ENCODE measurements at regions not wholly inside any gene's neighbourhood (a gene's known extent, or its start where the extent isn't known, plus 50 kb on each side); places are given as distances from the start of the nearest gene placed in this dataset.

- no peak overlapping the region for H3K27ac ChIP-seq
- TF ChIP-seq CTCF (IDR thresholded peaks at IDR 0.05) (no peak), ZFX (IDR thresholded peaks at IDR 0.05; ENCODE audit: borderline replicate concordance) (no peak)
These were observed 137.4 kb upstream of the POU1F1 start for GRCh38 chr3:87413814-87414213.

- no peak for TF ChIP-seq CTCF (IDR thresholded peaks at IDR 0.05)
- TF ChIP-seq ZFX (IDR thresholded peaks at IDR 0.05; ENCODE audit: borderline replicate concordance), result no peak
- no peak overlapping the region for H3K27ac ChIP-seq
These were observed 133.7 kb upstream of the POU1F1 start for GRCh38 chr3:87410110-87410509.

GRCh38 chr3:87398168-87398801 is 121.9 kb upstream of the POU1F1 start:
- TF ChIP-seq ZFX (IDR thresholded peaks at IDR 0.05; ENCODE audit: borderline replicate concordance) (no peak), CTCF (IDR thresholded peaks at IDR 0.05) (no peak)
- no peak overlapping the region for H3K27ac ChIP-seq

- no peak overlapping the region for H3K27ac ChIP-seq
These were observed 120.8 kb upstream of the POU1F1 start for GRCh38 chr3:87397211-87397610.

GRCh38 chr3:87390821-87391220 is 114.4 kb upstream of the POU1F1 start:
- TF ChIP-seq ZFX (IDR thresholded peaks at IDR 0.05; ENCODE audit: borderline replicate concordance), result no peak
- no peak for TF ChIP-seq CTCF (IDR thresholded peaks at IDR 0.05)
- H3K27ac ChIP-seq, result no peak overlapping the region

More at GRCh38 chr3:87397211-87397610, 120.8 kb upstream of the POU1F1 start:
- no peak for TF ChIP-seq ZFX (IDR thresholded peaks at IDR 0.05; ENCODE audit: borderline replicate concordance)
- no peak for TF ChIP-seq CTCF (IDR thresholded peaks at IDR 0.05)

GRCh38 chr3:87390353-87390752 is 114.0 kb upstream of the POU1F1 start:
- TF ChIP-seq CTCF (IDR thresholded peaks at IDR 0.05) (no peak), ZFX (IDR thresholded peaks at IDR 0.05; ENCODE audit: borderline replicate concordance) (no peak)
- H3K27ac ChIP-seq, result no peak overlapping the region

GRCh38 chr3:87375231-87375682 is 98.9 kb upstream of the POU1F1 start:
- H3K27ac ChIP-seq, result no peak overlapping the region
- no peak for TF ChIP-seq CTCF (IDR thresholded peaks at IDR 0.05)
- no peak for TF ChIP-seq ZFX (IDR thresholded peaks at IDR 0.05; ENCODE audit: borderline replicate concordance)
